ENCODE measurements at regions not wholly inside any gene's neighbourhood (a gene's known extent, or its start where the extent isn't known, plus 50 kb on each side); places are given as distances from the start of the nearest gene placed in this dataset.

GRCh38 chr3:156620901-156621300 is 53.5 kb upstream of the TIPARP start:
- DNase-seq (ENCODE audit: low read depth), result no peak

DNA sequence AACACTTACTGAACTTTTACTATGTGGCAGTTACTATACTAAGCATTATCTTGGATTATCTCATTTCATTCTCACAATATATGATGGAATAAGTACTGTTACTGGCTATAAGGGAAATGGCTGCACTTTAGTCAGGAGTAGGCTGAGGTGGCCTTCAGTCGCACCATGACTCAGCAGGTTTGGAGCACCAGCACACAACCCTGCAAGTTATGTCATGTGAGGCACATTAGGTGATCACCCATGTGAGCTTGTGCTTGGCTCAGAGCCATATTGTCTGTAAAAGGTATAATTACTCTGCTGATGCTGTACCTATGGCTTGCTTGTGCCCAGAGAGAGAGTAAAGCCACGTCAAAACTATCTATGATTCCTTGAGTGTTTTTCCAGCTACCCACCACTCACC is 54.1 kb upstream of the TIPARP start:
- DNase-seq (ENCODE audit: low read depth), result no peak

DNA sequence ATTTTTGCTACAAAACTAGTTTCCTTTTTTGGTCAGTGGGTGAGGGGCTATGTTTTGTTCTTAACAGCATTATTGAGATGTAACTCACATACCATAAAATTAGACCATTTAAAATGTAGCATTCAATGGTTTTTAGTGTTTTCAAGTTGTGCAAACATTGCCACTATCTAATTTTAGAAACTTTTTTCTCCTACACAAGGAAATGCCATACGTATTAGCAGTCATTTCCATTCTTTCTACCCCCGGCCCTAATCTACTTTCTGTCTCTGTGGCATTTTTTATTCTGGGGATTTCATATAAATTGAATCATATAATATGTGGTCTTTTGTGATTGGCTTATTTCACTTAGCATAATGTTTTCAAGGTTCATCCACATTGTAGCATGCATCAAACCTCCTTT is 55.0 kb upstream of the TIPARP start:
- DNase-seq (ENCODE audit: low read depth), result no peak

GRCh38 chr3:156617781-156618180 is 56.6 kb upstream of the TIPARP start:
- no peak for DNase-seq (ENCODE audit: low read depth)

GRCh38 chr3:156617145-156617544 is 57.2 kb upstream of the TIPARP start:
- no peak for DNase-seq (ENCODE audit: low read depth)

GRCh38 chr3:156615592-156616173 is 58.7 kb upstream of the TIPARP start:
- peak; percentile 92 for DNase-seq (ENCODE audit: low read depth)

GRCh38 chr3:156614642-156615511 is 59.5 kb upstream of the TIPARP start:
- no peak for DNase-seq (ENCODE audit: low read depth)

DNA sequence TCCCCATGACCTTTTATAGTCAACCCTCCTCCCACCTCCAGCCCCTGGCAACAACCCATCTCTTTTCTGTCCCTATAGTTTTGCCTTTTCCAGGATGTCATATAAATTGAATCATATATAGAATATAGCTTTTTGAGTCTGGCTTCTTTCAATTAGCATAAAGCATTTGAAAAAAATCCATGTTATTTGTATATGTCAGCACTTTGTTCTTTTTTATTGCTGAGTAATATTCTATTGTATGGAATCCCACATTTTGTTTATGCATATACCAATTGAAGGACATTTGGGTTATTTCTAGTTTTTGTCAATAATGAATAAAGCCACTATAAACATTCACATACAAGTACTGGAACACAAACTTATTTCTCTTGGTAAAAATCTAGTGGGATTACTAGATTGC is 58.0 kb upstream of the SSR3 start:
- DNase-seq (ENCODE audit: low read depth), result no peak

- no peak for DNase-seq (ENCODE audit: low read depth)
Observed at GRCh38 chr3:156611870-156612494, 57.1 kb upstream of the SSR3 start.

DNA sequence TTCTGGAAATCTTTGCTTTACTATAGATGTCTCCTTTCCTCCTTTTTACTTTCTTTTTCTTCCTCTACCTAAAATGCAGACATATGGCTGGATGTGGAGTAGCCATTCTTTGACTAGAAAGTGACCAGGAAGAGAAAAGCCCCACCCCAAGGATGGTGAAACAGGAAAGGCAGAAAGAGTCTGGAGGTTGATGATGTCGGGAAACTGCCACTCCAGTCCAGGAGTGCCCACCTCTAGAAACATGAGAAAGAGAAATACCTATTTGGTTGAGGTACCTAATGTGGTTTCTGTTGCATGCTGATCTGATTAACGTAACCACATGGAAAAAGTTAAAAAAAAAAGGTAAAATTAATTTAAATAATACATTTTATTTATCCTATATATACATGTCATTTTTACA is 55.2 kb upstream of the SSR3 start:
- no peak for DNase-seq (ENCODE audit: low read depth)

GRCh38 chr3:156609546-156609945 is 54.6 kb upstream of the SSR3 start:
- DNase-seq (ENCODE audit: low read depth), result no peak

DNA sequence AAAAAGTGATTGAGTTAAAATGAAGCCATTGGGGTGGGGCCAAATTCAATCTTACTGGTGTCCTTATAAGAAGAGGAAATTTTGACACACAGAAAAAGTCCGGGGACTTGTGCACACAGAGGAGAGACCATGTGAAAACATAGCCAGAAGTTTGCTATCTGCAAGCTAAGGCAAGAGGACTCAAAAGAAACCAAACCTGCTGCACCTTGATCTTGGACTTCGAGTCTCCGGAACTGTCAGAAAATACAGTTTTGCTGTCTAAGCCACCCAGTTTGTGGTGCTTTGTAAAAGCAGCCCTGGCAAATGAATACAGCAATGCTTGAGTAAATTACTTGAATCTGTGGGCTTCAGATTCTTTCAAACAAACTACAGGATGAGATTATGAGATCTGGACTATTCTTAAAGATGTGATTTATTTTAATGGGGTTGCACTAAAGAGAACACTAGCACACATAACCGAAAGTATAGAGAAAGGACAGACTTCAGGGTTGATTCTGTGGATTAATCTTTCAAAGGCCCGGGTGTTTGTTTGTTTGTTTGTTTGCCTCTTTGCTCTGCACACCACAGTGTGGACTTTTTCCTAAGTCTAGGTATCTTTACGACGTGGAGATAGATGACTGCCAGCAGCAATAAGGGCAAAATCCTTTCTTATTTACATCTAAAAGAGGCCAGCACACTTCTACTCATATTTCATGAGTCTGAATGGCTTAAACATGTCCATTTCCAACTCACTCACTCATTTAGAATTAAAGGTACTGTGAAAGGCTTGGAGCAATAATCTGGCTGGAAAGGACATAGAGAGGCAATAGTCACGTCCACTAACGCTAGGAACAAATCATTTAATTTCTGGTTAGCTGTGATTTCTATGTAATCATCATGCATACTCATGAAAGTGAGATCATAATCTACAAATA is 53.9 kb upstream of the SSR3 start:
- no peak for DNase-seq (ENCODE audit: low read depth)

- DNase-seq (ENCODE audit: low read depth), result no peak
Observed at GRCh38 chr3:156606729-156607128, 51.8 kb upstream of the SSR3 start.

- DNase-seq (ENCODE audit: low read depth), result no peak
Observed at GRCh38 chr3:156605686-156606605, 51.0 kb upstream of the SSR3 start.

- DNase-seq (ENCODE audit: low read depth), result no peak
Observed at GRCh38 chr3:156604642-156605144, 49.8 kb upstream of the SSR3 start.

All from non-pigmented ciliary epithelial cell (primary cell).